DND-41 (cell line): ENCODE measurements at regions not wholly inside any gene's neighbourhood (a gene's known extent, or its start where the extent isn't known, plus 50 kb on each side); places are given as distances from the start of the nearest gene placed in this dataset.

Experiments used
- EZH2 ChIP-seq: IDR thresholded peaks from 3 replicates; pipeline ENCODE4 v1.6.1; 2012; ENCODE audit warnings: borderline replicate concordance, low read depth, mild to moderate bottlenecking, moderate library complexity, low read length, inconsistent platforms; ENCODE audit not compliant: severe bottlenecking
- TF ChIP-seq, protein P1 (sequence below): IDR thresholded peaks from 2 replicates; pipeline ENCODE4 v1.5.1; 2012; ENCODE audit warnings: borderline replicate concordance, low read length, moderate library complexity, mild to moderate bottlenecking; ENCODE audit not compliant: poor library complexity, severe bottlenecking; ENCODE audit errors: extremely low read depth

DNA sequence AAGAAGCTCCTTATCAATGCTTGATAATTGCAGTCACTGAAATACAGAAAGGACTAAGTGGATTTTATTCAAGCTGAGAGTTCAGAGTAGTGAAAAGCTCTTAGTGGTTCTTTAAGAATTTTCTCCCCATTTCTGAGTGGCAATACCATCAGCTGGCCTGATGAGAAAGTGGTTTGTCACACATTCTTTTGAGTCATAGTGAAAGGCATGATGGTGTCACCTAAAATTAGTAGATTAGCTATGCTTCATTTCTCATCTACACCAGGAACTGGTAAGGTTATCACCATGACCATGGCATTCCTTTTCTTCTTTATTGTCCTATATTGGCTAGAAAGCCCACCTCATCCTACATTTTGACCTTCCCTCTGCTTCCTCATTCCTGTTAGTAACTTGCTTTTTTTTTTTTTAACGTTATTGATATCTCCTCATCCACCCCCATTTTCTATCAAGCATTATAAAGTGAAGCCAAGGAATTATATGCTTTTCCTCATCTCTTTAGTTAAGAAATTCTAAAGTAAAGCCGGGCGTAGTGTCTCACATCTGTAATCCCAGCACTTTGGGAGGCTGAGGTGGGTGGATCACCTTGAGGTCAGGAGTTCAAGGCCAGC lies 67.4 kb upstream of the LOC128125822 start:
- TF ChIP-seq, protein P1, sequence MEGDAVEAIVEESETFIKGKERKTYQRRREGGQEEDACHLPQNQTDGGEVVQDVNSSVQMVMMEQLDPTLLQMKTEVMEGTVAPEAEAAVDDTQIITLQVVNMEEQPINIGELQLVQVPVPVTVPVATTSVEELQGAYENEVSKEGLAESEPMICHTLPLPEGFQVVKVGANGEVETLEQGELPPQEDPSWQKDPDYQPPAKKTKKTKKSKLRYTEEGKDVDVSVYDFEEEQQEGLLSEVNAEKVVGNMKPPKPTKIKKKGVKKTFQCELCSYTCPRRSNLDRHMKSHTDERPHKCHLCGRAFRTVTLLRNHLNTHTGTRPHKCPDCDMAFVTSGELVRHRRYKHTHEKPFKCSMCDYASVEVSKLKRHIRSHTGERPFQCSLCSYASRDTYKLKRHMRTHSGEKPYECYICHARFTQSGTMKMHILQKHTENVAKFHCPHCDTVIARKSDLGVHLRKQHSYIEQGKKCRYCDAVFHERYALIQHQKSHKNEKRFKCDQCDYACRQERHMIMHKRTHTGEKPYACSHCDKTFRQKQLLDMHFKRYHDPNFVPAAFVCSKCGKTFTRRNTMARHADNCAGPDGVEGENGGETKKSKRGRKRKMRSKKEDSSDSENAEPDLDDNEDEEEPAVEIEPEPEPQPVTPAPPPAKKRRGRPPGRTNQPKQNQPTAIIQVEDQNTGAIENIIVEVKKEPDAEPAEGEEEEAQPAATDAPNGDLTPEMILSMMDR: no peak
- TF ChIP-seq EZH2: no peak
